DND-41 (cell line): ENCODE measurements at regions not wholly inside any gene's neighbourhood (a gene's known extent, or its start where the extent isn't known, plus 50 kb on each side); places are given as distances from the start of the nearest gene placed in this dataset.
A peak's percentile ranks its signal among the peaks of the same experiment; 100 is the strongest.

ENCODE experiments used
- ATAC-seq: fragments of 200-7000 bp; cut with Tn5 transposase; 3 replicates; pipeline ENCODE4 v1.9.1; 2021; ENCODE audit warnings: low read depth; ENCODE audit not compliant: insufficient read depth
- DNase-seq: peaks from one replicate; pipeline ENCODE4 v3.0.0-alpha.2; 2020
- H2AFZ ChIP-seq: 2 replicates; pipeline ENCODE4 v1.6.0; 2012; ENCODE audit warnings: low read depth, low read length
- H3K27ac ChIP-seq: 2 replicates; pipeline ENCODE4 v1.5.1; 2012; ENCODE audit warnings: low read length, inconsistent platforms
- H3K27me3 ChIP-seq: fragments of 200-600 bp; sonication (generic); 2 replicates; pipeline ENCODE4 v1.6.0; 2012; ENCODE audit warnings: low read length, mild to moderate bottlenecking, inconsistent platforms; ENCODE audit not compliant: insufficient read depth, poor library complexity
- H3K36me3 ChIP-seq: 2 replicates; pipeline ENCODE4 v1.5.1; 2012; ENCODE audit warnings: low read length, inconsistent platforms; ENCODE audit not compliant: insufficient read depth
- H3K4me1 ChIP-seq: 2 replicates; pipeline ENCODE4 v1.5.1; 2012; ENCODE audit warnings: mild to moderate bottlenecking, low read length; ENCODE audit not compliant: insufficient read depth
- H3K4me2 ChIP-seq: 2 replicates; pipeline ENCODE4 v1.6.0; 2012; ENCODE audit warnings: mild to moderate bottlenecking, moderate library complexity, low read length, inconsistent platforms; ENCODE audit not compliant: insufficient read depth
- H3K4me3 ChIP-seq, 2 experiments: fragments of 200-600 bp in 1 of 2; shearing (Covaris generic) in 1 of 2; 2 replicates each; pipeline ENCODE4 v1.5.1; 2012 to 2016; ENCODE audit warnings: inconsistent platforms in 2 of 2, low read length in 2 of 2, mild to moderate bottlenecking in 2 of 2, low read depth in 1 of 2, moderate library complexity in 1 of 2
- H3K79me2 ChIP-seq: 2 replicates; pipeline ENCODE4 v1.6.0; 2012; ENCODE audit warnings: low read length, inconsistent platforms; ENCODE audit not compliant: insufficient read depth
- H3K9ac ChIP-seq: 2 replicates; pipeline ENCODE4 v1.6.0; 2012; ENCODE audit warnings: low read depth, mild to moderate bottlenecking, inconsistent platforms, low read length, moderate library complexity
- H3K9me3 ChIP-seq: 2 replicates; pipeline ENCODE4 v1.5.1; 2012; ENCODE audit warnings: low read length, moderate library complexity, mild to moderate bottlenecking, inconsistent platforms; ENCODE audit not compliant: insufficient read depth, severe bottlenecking
- H4K20me1 ChIP-seq: 2 replicates; pipeline ENCODE4 v1.6.0; 2012; ENCODE audit warnings: low read length; ENCODE audit not compliant: insufficient read depth
- CTCF ChIP-seq: IDR thresholded peaks from 2 replicates; pipeline ENCODE4 v1.5.1; 2012; ENCODE audit warnings: borderline replicate concordance, low read length, moderate library complexity, mild to moderate bottlenecking; ENCODE audit not compliant: poor library complexity, severe bottlenecking; ENCODE audit errors: extremely low read depth
- EZH2 ChIP-seq: IDR thresholded peaks from 3 replicates; pipeline ENCODE4 v1.6.1; 2012; ENCODE audit warnings: borderline replicate concordance, low read depth, mild to moderate bottlenecking, moderate library complexity, low read length, inconsistent platforms; ENCODE audit not compliant: severe bottlenecking

- Histone ChIP-seq H4K20me1 (no peaks in the 10 kb centered on the region), H3K79me2 (no peaks in the 10 kb centered on the region), H3K4me1 (no peaks in the 10 kb centered on the region), H3K4me3 (no peak overlapping the region), H3K9ac (no peak overlapping the region), H3K36me3 (no peaks in the 10 kb centered on the region), H3K4me2 (no peak overlapping the region), H3K9me3 (no peaks in the 10 kb centered on the region), H3K27me3 (no peaks in the 10 kb centered on the region), H2AFZ (no peak overlapping the region), H3K27ac (no peak overlapping the region)
- ATAC-seq (no peak), DNase-seq (no peak)
- TF ChIP-seq CTCF (no peak), EZH2 (no peak)
Measured at GRCh38 chr11:112583261-112583893, 322.7 kb upstream of the PLET1 start.

- DNase-seq (peak; percentile 17), ATAC-seq (0 out of 3 replicates have a peak, but pooled peaks have one; percentile 43)
- Histone ChIP-seq H3K4me2 (no peak overlapping the region), H3K27me3 (no peaks in the 10 kb centered on the region), H3K27ac (no peak overlapping the region), H3K9ac (no peak overlapping the region), H3K79me2 (no peaks in the 10 kb centered on the region), H4K20me1 (no peaks in the 10 kb centered on the region), H3K9me3 (no peaks in the 10 kb centered on the region), H3K36me3 (no peaks in the 10 kb centered on the region), H2AFZ (no peak overlapping the region), H3K4me3 (no peak overlapping the region), H3K4me1 (no peaks in the 10 kb centered on the region)
- TF ChIP-seq EZH2, result no peak
- TF ChIP-seq CTCF, result peak; percentile 29
Measured at GRCh38 chr11:112584672-112585071, 324.0 kb upstream of the PLET1 start.

GRCh38 chr11:112587664-112588063 is 327.0 kb upstream of the PLET1 start:
- ATAC-seq, result no peak

More at GRCh38 chr11:112587664-112588063, 327.0 kb upstream of the PLET1 start:
- Histone ChIP-seq H3K27ac (no peak overlapping the region), H3K9ac (no peak overlapping the region), H3K36me3 (no peaks in the 10 kb centered on the region), H3K79me2 (no peaks in the 10 kb centered on the region), H3K9me3 (no peaks in the 10 kb centered on the region), H2AFZ (no peak overlapping the region), H3K4me2 (no peak overlapping the region), H3K4me1 (no peaks in the 10 kb centered on the region), H4K20me1 (no peaks in the 10 kb centered on the region), H3K4me3 (no peak overlapping the region), H3K27me3 (peaks cover 2% of the 10 kb centered on the region)
- TF ChIP-seq CTCF (no peak), EZH2 (no peak)
- no peak for DNase-seq
